ENCODE measurements at regions not wholly inside any gene's neighbourhood (a gene's known extent, or its start where the extent isn't known, plus 50 kb on each side); places are given as distances from the start of the nearest gene placed in this dataset.

DNA sequence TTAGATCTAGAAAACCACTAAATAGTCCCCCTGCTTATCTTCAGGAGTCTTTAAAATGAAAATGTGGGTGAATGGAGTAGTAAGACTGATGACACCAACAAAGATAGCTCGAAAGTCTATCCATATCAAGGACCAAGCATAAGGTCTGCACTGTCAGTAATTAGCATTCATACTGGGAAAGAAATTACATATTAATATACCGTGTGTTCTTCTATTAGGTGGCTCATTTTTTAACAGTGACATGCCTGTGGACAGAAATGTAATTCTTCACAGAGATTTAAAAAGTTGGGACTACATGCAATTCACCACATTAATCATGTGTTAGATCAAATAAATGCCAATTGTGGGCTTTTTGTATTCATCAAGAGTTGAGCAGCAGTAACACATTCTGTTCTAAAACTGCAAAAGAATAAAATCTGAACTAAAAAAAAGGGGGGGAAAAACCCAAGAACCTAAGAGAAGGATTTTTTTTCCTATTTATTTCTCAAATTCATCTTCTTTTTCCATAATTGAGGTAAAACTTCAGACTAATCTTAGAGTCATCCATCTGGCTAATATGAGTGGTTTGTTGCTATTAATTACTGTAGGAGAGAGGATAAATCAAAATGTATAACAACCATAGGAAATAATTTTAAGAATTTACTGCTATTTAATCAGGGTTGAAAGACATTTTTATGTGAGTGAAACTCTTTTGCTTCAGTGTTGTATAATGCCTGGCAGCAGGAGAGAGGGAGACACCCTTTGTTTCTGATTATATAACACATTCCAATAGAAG is 386.7 kb upstream of the IGFBP7 start:
- DNase-seq (ENCODE audit: low read depth, low spot score): no peak

GRCh38 chr4:57494821-57495220 is 384.6 kb upstream of the IGFBP7 start:
- no peak for DNase-seq (ENCODE audit: low read depth, low spot score)

DNA sequence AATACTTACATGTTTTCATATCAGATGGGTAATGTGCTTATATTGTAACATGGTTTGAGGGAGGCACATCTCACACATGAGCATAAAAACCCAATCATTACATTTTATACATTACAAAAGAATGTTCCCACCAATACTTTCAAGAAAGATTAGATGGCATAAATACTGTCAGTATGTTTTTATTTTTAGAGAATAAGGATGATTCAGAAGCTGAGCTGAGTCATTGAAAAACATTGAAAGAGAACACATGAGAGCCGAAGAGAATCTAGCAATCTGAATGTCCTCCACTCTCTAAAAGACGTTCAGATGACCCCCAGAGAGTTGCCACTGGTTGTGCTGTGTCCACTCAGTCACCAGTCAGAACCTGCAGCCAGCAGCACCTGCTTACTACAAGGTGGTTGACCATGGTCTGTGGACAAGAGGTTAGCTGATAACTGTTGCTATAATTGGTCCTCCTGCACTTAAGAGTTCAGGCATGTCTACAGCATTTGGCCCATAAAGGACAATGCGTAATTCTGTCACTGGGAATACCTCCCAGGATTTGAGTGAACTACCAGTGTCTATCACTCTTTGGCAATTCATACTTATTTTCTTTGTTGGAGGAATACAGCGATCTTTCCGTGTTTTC is 382.2 kb upstream of the IGFBP7 start:
- no peak for DNase-seq (ENCODE audit: low read depth, low spot score)

GRCh38 chr4:57491388-57491787 is 381.2 kb upstream of the IGFBP7 start:
- no peak for DNase-seq (ENCODE audit: low read depth, low spot score)

- no peak for DNase-seq (ENCODE audit: low read depth, low spot score)
Measured at GRCh38 chr4:57490520-57491255, 380.5 kb upstream of the IGFBP7 start.

GRCh38 chr4:57488366-57489162 is 378.4 kb upstream of the IGFBP7 start:
- DNase-seq (ENCODE audit: low read depth, low spot score): no peak

GRCh38 chr4:57475424-57475823 is 365.2 kb upstream of the IGFBP7 start:
- DNase-seq (ENCODE audit: low read depth, low spot score): no peak

DNA sequence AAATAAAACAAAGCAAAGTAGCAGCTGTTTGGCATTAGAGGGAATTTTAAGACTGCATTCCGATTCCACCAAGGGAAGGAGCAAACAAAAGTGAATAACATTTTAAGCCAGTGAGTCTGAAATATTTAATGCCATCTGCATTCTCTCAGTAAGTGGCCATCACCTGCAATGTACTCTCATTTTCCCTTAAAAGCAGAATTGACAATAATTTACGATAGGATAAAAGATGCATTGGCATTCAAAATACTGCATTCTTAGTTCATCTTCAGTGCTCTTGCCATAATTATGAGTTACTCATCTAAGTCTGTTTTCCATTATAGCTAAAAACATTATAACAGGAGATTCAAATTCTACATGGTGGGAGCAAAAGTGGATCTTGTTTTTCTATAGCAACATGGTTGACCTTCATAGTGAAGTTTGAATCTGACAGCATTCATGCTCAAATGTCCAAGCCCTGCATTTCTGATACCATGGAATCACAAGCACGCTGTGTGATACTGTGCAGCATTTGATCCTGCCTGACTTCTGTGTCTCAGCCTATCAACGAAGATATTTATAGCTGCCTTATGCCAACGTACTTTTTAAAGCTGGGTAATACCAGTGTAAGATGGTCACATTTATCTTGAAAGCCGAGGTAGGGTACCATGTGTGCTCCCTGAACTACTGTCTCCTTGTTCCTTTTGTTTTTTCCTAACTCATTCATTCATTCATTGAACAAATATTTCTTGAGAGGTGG is 355.3 kb upstream of the IGFBP7 start:
- no peak for DNase-seq (ENCODE audit: low read depth, low spot score)

DNA sequence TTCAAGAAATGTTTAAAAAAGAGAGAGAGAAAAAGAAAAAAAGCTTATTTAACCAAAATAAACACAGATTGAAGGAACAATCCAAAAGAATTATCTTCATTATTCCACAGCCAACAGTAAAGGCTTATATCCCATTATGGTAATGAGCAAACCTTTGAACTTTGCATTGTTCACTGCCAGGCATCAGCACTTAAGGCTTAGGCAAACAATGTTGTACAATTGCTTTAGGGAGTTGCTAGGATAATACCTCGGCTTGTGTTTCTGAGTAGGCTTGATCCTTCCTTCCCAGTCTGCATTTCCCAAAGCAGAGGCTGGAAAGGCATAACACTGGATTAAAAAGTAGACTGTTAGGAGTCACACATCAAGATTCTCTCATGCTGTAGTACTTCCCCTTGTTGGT is 352.7 kb upstream of the IGFBP7 start:
- no peak for DNase-seq (ENCODE audit: low read depth, low spot score)

DNA sequence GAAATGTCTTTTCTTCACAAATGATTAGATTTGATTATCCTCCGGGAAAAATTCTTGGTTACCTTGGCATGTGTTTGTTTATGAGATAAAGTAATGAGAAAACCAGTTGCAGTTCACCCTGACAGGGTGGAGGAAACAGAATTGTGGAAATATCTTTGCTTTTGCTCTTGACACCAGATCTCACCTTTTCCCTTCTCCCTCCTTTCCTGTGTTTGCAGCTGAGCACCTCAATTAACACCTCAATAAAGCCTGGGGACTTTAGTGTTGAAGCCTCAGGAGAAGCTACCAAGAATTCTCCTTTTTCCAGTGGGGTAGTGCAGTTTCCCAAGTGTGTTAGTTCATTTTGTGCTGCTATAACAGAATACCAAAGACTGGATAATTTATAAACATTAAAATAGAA is 350.8 kb upstream of the IGFBP7 start:
- no peak for DNase-seq (ENCODE audit: low read depth, low spot score)

DNA sequence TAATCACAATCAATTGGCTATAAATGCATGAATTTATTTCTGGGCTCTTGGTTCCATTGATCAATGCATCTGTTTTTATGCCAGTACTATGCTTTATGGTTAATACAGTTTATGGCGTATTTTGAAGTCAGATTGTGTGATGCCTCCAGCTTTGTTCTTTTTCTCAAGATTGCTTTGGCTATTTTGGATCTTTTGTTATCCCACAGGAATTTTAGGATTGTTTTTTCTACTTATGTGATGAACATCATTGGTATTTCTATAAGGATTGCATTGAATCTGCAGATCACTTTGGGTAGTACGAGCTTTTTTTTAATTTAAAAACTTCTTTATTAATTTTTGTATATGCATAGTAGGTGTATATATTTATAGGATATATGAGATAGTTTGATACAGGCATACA is 338.7 kb upstream of the IGFBP7 start:
- no peak for DNase-seq (ENCODE audit: low read depth, low spot score)

DNA sequence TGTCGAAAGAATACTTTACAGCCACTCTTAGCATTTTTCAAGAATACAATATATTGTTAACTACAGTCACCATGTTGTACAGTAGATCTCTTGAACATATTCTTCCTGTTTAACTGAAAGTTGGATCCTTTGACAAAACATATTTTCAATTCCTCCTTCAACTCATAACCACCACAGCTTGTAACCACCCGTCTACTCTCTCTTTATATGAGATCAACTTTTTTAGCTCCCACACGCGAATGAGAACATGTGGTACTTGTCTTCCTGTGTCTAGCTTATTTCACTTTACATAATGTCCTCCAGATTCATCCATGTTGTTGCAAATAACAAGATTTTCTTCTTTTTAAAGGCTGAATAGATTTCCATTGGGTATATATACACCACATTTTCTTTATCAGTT is 338.3 kb upstream of the IGFBP7 start:
- DNase-seq (ENCODE audit: low read depth, low spot score): no peak

DNA sequence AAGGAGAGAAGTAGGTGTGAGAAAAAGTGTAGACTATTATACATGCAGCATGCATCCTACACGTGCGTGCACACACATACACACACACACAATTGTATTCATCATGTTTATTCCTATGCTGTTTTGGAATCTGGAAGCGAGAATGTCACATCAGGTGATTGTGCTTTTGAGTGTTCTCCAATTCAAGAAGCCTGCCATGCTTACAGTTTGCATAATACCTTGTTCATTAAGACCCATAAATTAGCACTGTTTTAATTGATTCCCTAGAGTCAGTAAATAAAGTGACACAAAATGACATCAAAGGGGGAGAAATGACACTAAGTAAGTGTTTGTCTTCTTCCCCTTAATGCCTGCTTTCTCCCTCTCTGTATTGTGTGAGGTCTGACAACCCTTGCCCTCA is 336.1 kb upstream of the IGFBP7 start:
- DNase-seq (ENCODE audit: low read depth, low spot score): no peak

DNA sequence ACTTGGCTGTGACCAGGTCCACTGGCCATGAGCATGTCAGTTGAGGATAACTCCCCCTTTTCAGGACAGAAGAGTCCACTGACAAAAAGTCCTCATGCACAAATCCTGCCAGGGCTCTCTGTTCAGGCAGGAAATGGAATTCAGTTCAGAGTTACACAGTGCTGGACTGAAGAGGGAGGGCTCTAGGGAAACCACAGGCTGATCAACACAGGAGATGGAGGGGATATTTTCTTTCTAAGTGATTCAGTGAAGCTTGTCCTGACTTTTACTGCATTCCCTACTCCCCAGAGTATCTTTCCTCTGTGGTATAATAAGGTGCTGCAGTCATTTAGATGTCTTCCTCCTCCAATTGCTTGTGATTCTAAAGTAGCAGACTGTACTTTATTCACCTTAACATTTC is 335.5 kb upstream of the IGFBP7 start:
- no peak for DNase-seq (ENCODE audit: low read depth, low spot score)

DNA sequence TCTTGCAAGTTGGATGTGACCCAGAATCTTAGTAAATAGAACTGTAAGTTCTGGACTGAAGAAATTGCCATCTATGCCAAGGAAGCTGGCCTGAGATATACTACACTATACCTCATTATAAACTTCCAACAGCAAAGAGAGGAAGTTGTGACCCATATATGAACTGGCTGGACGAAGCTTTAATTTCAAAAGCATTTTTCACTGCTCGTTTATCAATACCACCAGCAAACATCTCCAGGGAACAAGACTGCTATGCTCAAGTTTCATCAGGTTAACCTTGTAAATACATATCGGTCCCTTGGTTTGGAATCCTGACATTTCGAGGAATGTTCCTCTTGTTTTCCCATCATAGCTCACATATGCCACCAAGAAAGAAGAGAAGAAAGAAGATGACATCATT is 334.5 kb upstream of the IGFBP7 start:
- DNase-seq (ENCODE audit: low read depth, low spot score): no peak

GRCh38 chr4:57443787-57444186 is 333.6 kb upstream of the IGFBP7 start:
- no peak for DNase-seq (ENCODE audit: low read depth, low spot score)

DNA sequence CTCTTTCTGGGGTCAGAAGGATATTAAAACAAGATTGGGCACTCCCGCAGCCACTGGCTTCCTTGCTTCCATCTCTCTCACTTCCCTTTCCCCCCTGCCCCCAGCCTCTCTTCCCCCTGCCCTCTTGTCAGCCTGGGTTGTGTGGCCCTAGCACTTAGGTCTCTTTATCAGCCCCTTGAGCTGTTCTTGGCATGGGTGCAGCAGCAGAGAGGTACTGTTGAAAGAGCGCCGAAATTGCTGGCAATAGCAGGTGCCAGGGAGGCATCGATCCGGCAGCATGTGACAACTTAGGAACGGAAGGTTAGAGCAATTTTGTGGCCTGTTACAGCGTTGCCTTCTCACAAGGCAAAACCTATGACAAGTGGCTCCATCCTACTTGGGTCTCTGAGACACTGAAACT is 333.1 kb upstream of the IGFBP7 start:
- DNase-seq (ENCODE audit: low read depth, low spot score): no peak

- no peak for DNase-seq (ENCODE audit: low read depth, low spot score)
Measured at GRCh38 chr4:57442831-57443291, 332.7 kb upstream of the IGFBP7 start.

DNA sequence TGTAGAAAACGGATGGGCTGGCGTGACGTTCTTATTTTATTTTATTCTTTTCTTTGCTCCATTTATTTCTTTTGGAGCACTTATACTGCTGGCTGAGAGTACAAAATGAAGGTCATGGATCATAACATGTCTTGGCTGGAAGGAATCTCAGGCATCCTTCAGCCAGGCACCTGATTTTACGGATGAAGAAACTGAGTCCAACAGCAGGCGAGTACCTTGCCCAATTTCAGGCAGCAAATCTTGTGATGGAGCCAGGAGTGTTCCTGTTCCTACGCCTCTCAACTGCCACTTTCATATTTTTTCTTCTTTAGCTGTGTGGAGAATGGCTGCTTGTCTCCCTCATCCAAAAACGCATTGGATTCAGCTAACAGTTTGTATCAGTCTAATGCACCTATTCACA is 332.1 kb upstream of the IGFBP7 start:
- DNase-seq (ENCODE audit: low read depth, low spot score): no peak

- no peak for DNase-seq (ENCODE audit: low read depth, low spot score)
Measured at GRCh38 chr4:57437649-57438048, 327.5 kb upstream of the IGFBP7 start.

DNA sequence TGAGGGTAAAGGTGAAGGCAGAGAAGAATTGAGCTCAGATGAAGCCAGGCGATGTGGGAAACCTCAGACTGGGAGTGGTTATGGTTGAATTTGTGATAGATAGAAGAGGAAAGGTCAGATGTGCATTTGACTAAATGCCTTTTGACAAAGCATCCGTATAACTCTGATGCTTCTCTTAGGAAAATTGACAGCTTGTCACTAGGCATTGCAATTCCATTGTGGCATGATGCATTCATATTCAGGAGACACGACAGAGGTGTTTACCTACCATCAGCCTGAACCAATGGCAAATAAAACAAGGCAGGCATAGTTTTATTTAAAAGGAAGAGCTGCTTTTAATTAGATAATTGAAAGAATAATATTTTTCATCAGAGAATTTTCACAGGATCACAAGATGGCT is 325.1 kb upstream of the IGFBP7 start:
- DNase-seq (ENCODE audit: low read depth, low spot score): no peak

Measured in pulmonary artery endothelial cell (primary cell).